Body of pancreas (tissue), 4 donors: ENCODE measurements at regions not wholly inside any gene's neighbourhood (a gene's known extent, or its start where the extent isn't known, plus 50 kb on each side); places are given as distances from the start of the nearest gene placed in this dataset.

ENCODE experiments used
- POLR2A ChIP-seq, 3 donors: fragments of 450-650 bp; IDR thresholded peaks; one replicate each; pipeline ENCODE4 v1.6.1; 2016; ENCODE audit warnings: antibody characterized with exemption in 3 of 3, mild to moderate bottlenecking in 2 of 3
- TF ChIP-seq, protein P1 (sequence below), 7 experiments: fragments of 450-650 bp in 4 of 7; fragments of 200-600 bp in 3 of 7; sonication (generic) in 3 of 7; IDR thresholded peaks; one replicate each; pipeline ENCODE4 v1.5.1; 2016 to 2019; ENCODE audit warnings: antibody characterized with exemption in 7 of 7

DNA sequence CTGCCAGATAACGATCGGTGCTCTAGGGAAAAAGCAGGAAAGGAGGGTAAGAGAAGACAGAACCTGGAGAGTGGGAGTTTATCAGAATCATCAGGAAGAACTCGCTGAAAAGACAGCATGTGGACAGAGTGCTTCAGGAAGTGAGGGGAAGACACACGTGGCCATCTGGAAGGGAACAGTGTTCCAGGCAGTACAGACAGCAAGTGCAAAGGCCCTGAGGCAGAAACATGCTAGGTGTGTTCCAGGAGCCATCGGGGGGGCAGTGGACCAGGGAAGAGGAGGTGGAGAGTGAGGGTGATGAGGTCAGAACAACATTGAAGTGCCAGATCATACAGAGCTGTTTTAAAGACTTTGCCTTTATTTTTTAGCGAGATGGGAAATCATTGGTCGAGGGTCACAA, 354.3 kb upstream of the CNR1 start:
- TF ChIP-seq, protein P1, sequence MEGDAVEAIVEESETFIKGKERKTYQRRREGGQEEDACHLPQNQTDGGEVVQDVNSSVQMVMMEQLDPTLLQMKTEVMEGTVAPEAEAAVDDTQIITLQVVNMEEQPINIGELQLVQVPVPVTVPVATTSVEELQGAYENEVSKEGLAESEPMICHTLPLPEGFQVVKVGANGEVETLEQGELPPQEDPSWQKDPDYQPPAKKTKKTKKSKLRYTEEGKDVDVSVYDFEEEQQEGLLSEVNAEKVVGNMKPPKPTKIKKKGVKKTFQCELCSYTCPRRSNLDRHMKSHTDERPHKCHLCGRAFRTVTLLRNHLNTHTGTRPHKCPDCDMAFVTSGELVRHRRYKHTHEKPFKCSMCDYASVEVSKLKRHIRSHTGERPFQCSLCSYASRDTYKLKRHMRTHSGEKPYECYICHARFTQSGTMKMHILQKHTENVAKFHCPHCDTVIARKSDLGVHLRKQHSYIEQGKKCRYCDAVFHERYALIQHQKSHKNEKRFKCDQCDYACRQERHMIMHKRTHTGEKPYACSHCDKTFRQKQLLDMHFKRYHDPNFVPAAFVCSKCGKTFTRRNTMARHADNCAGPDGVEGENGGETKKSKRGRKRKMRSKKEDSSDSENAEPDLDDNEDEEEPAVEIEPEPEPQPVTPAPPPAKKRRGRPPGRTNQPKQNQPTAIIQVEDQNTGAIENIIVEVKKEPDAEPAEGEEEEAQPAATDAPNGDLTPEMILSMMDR (IDR thresholded peaks at IDR 0.05), result no peak
- TF ChIP-seq POLR2A (IDR thresholded peaks at IDR 0.05), result no peak
